CD4-positive, alpha-beta T cell treated with Interleukin-12 subunit alpha and Interleukin-12 subunit beta, for 1 hour (primary cell): ENCODE measurements at regions not wholly inside any gene's neighbourhood (a gene's known extent, or its start where the extent isn't known, plus 50 kb on each side); places are given as distances from the start of the nearest gene placed in this dataset.
A peak's percentile ranks its signal among the peaks of the same experiment; 100 is the strongest.
"Not testable (repeated sequence)": the region's sequence is repeated elsewhere in the genome, so short reads cannot be mapped to it uniquely, and the experiment has no call there.

Experiments
- DNase-seq: peaks from one replicate; pipeline ENCODE4 v3.0.0-alpha.2; 2020

- no peak for DNase-seq
These were observed 423.4 kb upstream of the SEMA6A start for GRCh38 chr5:116998024-116998423.

- DNase-seq = no peak
These were observed 418.1 kb upstream of the SEMA6A start for GRCh38 chr5:116992681-116993080.

- DNase-seq = no peak
These were observed 415.4 kb upstream of the SEMA6A start for GRCh38 chr5:116989995-116990394.

- DNase-seq = no peak
These were observed 407.4 kb upstream of the SEMA6A start for GRCh38 chr5:116982035-116982434.

- DNase-seq = no peak
These were observed 406.0 kb upstream of the SEMA6A start for GRCh38 chr5:116980581-116980980.

- DNase-seq = no peak
These were observed 402.1 kb upstream of the SEMA6A start for GRCh38 chr5:116976767-116977166.

GRCh38 chr5:116971131-116971530 lies 396.5 kb upstream of the SEMA6A start:
- DNase-seq = no peak

- DNase-seq = no peak
These were observed 395.7 kb upstream of the SEMA6A start for GRCh38 chr5:116970318-116970717.

- no peak for DNase-seq
These were observed 389.8 kb upstream of the SEMA6A start for GRCh38 chr5:116964438-116964837.

GRCh38 chr5:116961021-116961420 lies 386.4 kb upstream of the SEMA6A start:
- no peak for DNase-seq

- DNase-seq = no peak
These were observed 385.2 kb upstream of the SEMA6A start for GRCh38 chr5:116959843-116960242.

- DNase-seq = no peak
These were observed 378.8 kb upstream of the SEMA6A start for GRCh38 chr5:116953251-116953930.

- no peak for DNase-seq
These were observed 376.6 kb upstream of the SEMA6A start for GRCh38 chr5:116951219-116951618.

GRCh38 chr5:116947691-116948528 lies 373.3 kb upstream of the SEMA6A start:
- peak; percentile 49 for DNase-seq

- not testable (repeated sequence) for DNase-seq
These were observed 371.2 kb upstream of the SEMA6A start for GRCh38 chr5:116945613-116946382.

- DNase-seq = no peak
These were observed 369.6 kb upstream of the SEMA6A start for GRCh38 chr5:116944183-116944582.

GRCh38 chr5:116942622-116943021 lies 368.0 kb upstream of the SEMA6A start:
- no peak for DNase-seq

- no peak for DNase-seq
These were observed 365.0 kb upstream of the SEMA6A start for GRCh38 chr5:116939641-116940040.

- DNase-seq = no peak
These were observed 363.9 kb upstream of the SEMA6A start for GRCh38 chr5:116938488-116938887.

GRCh38 chr5:116935561-116936162 lies 361.0 kb upstream of the SEMA6A start:
- DNase-seq = no peak

GRCh38 chr5:116930616-116931015 lies 356.0 kb upstream of the SEMA6A start:
- no peak for DNase-seq

GRCh38 chr5:116923344-116923743 lies 348.7 kb upstream of the SEMA6A start:
- DNase-seq = no peak

- DNase-seq = no peak
These were observed 347.9 kb upstream of the SEMA6A start for GRCh38 chr5:116922532-116922931.
